ENCODE measurements at regions not wholly inside any gene's neighbourhood (a gene's known extent, or its start where the extent isn't known, plus 50 kb on each side); places are given as distances from the start of the nearest gene placed in this dataset.
A peak's percentile ranks its signal among the peaks of the same experiment; 100 is the strongest.
"Not testable (repeated sequence)": the region's sequence is repeated elsewhere in the genome, so short reads cannot be mapped to it uniquely, and the experiment has no call there.

DNA sequence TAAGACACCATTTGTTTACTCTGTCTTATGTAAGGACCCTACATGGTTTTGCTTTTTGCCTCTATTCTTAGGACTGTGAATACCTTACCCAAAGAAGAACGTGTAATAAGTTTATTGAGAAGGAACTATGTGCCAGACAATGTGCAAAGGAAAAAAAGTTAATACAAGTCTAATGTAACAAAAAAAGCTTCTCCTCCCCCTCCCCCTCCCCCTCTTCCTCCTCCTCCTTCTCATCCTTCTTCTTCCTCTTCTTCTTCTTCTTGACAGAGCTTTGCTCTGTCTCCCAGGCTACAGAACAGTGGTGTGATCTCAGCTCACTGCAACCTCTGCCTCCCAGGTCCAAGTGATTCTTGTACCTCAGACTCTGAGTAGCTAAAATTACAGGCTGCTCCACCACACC lies 50.9 kb upstream of the MITF start:
- DNase-seq (ENCODE audit: low spot score), result no peak

GRCh38 chr3:69687641-69688040 lies 51.6 kb upstream of the MITF start:
- no peak for DNase-seq (ENCODE audit: low spot score)

DNA sequence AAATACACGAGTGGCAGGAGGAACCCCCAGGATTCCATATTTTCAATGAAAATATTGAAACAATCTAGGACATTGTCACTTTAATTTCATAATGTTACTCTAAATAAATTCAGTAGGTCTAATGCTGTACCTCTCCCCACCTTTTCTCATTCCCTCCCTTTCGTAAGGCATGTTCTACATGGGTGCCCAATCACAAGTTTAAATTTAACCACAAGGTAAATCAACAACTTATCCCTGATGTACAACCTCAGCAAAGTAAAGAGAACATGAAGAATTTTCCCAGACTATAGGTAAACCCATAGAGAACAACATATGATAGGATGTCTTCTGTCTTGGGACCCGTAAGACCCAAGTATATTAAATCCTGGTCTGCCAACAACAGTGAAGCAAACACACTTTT lies 53.2 kb upstream of the MITF start:
- DNase-seq (ENCODE audit: low spot score), result no peak

GRCh38 chr3:69684309-69684961 lies 54.8 kb upstream of the MITF start:
- DNase-seq (ENCODE audit: low spot score), result no peak

- no peak for DNase-seq (ENCODE audit: low spot score)
Observed at GRCh38 chr3:69683082-69683806, 56.0 kb upstream of the MITF start.

- not testable (repeated sequence) for DNase-seq (ENCODE audit: low spot score)
Observed at GRCh38 chr3:69677456-69677855, 61.8 kb upstream of the MITF start.

- no peak for DNase-seq (ENCODE audit: low spot score)
Observed at GRCh38 chr3:69675786-69676530, 63.3 kb upstream of the MITF start.

GRCh38 chr3:69674752-69675151 lies 64.5 kb upstream of the MITF start:
- no peak for DNase-seq (ENCODE audit: low spot score)

DNA sequence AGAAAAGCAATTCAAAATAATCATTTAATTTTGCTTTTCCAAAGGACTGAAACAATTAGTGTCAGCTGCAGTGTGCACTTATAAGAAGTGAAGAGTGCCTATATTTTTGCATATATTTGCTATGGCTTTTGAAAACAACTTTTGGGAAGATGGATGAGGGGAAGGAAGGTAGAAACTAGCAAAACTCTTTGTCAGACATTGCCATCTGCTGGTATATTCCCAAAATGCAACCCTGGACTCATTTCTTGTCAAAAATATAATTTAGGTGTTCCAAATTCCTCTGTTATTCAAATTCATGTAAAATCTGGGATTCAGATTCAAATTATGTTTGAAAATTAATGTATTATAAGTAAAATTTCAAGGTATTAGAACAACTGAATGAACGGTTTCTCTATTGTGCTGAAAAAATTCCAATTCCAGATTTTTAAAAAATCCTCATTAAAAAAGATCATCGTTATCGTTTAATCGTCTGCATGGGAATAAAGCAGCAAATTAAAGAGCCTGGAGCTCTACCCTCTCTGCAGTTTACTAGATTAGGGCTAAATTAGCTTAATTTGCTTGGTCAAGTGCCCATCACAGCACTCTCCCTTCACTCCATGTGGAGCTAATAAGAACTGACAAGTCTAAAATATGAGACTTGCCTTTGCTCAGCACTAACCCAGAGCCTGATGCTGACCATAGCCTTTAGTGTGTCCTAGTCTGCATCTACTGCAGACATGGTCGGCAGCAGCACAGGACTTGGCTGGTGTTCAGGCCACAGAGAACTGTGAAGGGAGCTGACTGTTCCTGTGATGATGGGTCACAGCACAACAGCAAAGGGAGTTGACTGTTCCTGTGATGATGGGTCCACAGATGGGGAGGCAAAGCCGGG lies 67.9 kb upstream of the MITF start:
- DNase-seq (ENCODE audit: low spot score), result peak; percentile 61

DNA sequence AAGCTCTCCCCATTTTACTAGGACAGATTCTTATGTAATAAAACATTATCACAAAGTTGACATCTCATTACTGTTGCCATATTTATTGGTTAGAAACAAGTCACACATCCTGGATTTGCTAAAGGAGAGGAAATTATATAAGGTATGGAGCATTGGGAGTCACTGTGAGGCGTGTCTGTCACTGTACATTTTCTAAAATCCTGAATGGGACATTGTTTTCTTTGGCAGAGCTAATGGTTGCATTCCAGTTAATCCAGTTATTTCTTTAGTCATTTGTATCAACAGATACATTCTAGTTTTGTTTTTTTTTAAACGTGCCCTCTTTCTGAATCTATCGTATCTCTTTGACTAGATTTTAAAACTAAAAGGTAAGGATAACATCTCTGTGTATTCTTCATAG lies 70.2 kb upstream of the MITF start:
- DNase-seq (ENCODE audit: low spot score), result no peak

GRCh38 chr3:69665026-69665737 lies 74.1 kb upstream of the MITF start:
- DNase-seq (ENCODE audit: low spot score), result peak; percentile 29

DNA sequence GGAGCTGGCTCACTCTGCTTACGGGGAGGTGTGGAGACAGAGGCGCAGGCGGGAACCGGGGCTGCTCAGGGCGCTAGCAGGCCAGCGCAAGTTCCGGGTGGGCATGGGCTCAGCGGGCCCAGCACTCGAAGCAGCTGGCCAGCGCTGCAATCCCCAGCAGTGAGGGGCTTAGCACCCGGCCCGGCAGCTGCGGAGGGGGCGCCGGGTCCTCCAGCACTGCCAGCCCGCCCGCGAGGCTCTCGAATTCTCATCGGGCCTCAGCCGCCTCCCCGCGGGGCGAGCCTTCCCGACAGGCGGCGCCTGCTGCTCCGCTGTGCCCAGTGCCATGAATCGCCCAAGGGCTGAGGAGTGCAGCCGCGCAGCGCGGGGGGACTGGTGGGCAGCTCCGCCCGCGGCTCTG lies 78.6 kb upstream of the MITF start:
- no peak for DNase-seq (ENCODE audit: low spot score)

GRCh38 chr3:69659180-69659910 lies 79.9 kb upstream of the MITF start:
- no peak for DNase-seq (ENCODE audit: low spot score)

DNA sequence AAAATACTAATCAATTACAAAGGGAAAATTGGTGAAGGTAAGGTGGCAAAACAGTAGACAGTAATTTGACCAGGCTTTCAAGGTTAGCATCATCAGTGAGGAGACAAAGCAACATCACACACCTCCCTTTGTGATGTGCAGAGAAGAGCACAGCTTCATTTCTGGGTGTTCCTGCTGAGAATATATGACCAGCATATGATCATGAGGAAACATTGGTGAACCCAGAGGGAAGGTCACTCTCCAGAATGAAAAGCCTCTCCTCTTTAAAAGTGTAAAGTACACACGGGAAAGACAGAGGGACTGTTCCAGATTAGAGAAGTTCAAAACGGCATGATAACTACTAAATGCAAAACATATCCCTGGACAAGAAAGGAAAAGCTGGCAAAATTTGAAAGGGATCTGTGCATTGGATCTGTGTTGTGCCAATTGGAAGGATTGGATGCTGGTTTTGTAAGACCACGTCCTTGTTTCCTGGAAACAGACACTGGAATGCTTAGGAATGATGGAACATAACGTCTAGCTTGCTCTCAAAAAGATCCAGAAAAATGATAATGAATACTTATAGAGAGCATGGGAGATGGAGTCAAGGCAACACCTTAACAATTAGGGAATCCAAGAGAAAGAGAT lies 80.6 kb upstream of the MITF start:
- DNase-seq (ENCODE audit: low spot score), result no peak

DNA sequence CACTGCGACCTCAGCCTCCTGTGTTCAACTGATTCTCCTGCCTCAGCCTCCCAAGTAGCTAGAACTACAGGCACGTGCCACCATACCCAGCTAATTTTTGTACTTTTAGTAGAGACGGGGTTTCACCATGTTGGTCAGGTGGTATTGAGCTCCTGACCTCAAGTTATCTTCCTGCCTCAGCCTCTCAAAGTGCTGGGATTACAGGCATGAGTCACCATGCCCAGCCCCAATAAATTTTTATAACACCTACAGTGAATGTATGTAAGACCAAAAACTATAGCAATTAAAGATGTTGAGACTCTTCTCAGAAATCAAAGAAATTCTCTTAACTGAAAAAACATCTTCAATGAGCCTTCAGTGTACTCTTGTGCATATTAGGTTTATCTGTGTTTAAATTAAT lies 82.2 kb upstream of the MITF start:
- peak; percentile 0 for DNase-seq (ENCODE audit: low spot score)

- no peak for DNase-seq (ENCODE audit: low spot score)
Observed at GRCh38 chr3:69651765-69652164, 87.5 kb upstream of the MITF start.

DNA sequence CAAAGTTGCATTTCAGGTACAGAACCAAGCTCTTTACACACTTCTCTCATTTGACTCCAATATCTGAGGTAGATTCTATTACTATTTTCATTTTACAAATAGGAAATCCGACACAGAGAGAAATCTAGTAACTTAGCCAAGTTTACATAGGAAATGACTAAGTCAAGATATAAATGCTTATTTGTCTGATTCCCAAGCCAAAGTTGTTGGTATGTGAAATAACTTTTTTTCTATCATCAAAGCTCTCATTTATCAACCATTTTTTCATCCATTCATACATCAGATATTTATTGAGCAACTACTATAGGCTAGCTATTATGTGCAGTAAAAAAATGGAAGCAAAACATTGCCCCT lies 89.2 kb upstream of the MITF start:
- no peak for DNase-seq (ENCODE audit: low spot score)

DNA sequence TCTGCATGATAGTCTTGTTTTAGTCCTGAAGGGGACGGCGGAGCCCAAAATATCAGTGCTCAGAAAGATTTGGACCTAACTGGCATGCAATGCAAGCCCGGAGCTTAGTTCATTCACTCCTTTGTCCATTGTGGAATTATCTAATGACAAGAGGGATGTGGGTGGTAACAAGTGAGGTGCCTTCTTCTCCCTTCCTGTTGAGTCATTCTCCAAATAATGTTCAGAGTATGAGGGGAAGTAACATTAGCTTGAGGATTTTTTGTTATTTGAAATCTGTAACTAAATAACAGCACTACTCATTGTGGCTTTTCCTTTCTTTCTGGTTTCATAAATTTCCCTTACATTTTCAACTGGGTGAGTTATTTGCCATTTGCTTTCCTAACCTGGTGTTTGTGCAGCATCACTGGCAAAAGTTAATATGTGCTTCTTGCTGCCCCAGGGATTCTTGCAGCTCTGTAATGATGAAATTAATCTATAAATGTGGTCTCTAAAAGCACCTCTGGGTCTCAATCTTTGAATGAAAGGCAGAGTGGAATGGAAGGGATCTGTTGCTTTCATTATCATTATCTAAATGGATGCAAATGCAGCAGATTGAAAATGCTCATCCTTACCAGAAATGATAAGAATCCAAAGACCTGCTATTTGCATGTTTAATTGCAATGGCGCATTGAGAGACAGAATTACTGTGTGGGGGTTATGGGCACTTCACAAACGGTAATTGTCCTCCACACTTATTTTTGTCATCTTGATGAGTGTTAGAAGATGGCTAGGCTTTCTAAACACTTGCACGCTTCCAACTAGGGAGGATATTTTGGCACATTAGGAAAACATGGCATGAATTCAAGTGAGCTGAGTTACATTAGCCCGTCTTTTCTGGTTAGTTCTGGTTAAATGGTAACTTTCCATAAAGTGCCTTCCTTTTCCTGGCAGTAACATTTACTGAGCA lies 89.9 kb upstream of the MITF start:
- DNase-seq (ENCODE audit: low spot score), result no peak

- DNase-seq (ENCODE audit: low spot score), result no peak
Observed at GRCh38 chr3:69648126-69648525, 91.1 kb upstream of the MITF start.

Measured in HT-29 (cell line).